ENCODE measurements at regions not wholly inside any gene's neighbourhood (a gene's known extent, or its start where the extent isn't known, plus 50 kb on each side); places are given as distances from the start of the nearest gene placed in this dataset.

DNA sequence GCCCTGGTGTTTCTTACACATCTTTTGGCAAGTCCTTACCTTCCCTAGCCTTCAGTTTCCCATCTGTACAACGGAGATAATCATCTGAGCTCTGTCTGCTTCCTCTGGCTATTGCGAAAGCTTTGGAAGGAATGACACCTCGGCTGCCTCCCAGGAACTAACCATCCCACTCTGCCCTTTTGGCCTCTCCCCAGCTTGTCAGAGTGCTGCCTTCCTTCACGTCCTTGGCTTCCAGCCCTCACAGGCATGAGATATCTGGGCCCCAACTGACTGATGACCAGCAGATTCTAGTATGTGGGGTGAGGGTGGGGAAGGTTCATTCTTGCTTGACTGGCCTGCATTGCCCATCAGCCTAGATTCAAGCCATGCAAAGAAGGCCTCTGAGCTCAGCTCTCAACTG, 253.1 kb upstream of the FGGY start:
- peak; percentile 52 to 92 for DNase-seq (ENCODE audit: low spot score in 2 of 2)
- WGBS, 2 donors, result 25 to 30% methylated on average over 4 of the region's 4 CpGs
- no peak for TF ChIP-seq POLR2A (IDR thresholded peaks at IDR 0.05)
- TF ChIP-seq, protein P1, sequence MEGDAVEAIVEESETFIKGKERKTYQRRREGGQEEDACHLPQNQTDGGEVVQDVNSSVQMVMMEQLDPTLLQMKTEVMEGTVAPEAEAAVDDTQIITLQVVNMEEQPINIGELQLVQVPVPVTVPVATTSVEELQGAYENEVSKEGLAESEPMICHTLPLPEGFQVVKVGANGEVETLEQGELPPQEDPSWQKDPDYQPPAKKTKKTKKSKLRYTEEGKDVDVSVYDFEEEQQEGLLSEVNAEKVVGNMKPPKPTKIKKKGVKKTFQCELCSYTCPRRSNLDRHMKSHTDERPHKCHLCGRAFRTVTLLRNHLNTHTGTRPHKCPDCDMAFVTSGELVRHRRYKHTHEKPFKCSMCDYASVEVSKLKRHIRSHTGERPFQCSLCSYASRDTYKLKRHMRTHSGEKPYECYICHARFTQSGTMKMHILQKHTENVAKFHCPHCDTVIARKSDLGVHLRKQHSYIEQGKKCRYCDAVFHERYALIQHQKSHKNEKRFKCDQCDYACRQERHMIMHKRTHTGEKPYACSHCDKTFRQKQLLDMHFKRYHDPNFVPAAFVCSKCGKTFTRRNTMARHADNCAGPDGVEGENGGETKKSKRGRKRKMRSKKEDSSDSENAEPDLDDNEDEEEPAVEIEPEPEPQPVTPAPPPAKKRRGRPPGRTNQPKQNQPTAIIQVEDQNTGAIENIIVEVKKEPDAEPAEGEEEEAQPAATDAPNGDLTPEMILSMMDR (IDR thresholded peaks at IDR 0.05), result no peak

DNA sequence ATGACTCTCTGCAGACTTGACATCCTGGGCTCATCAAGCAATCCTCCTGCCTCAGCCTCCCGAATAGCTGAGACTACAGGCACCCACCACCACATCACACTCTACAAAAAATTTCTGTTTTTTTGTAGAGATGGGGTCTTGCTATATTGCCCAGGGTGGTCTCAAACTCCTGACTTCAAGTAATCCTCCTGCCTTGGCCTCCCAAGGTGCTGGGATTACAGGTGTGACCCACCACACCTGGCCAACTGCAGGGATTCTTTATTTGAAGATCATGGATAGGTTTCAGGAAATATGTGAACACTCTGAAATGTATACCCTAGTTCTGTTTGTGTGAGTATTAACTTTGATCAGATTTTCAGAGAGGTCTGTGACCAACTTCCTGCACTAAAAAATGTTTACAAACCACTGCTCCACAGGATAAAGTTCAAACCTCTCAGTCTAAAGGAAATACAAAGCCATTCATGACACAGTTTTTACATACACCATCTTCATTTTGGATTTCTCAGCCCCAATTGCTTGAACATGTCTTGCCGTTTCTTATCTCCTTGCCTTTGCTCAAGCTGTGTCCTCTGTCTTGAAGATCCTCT, 252.3 kb upstream of the FGGY start:
- no peak for DNase-seq (ENCODE audit: low spot score in 2 of 2)
- WGBS, 2 donors, result 95 to 97% methylated on average over 2 of the region's 2 CpGs
- H3K4me3 ChIP-seq (ENCODE audit: low read depth, poor library complexity, severe bottlenecking), result no peak overlapping the region
- intact Hi-C loops (cut with DNase I; ENCODE audit: low total_unique reads), result no loop called here
- TF ChIP-seq POLR2A (IDR thresholded peaks at IDR 0.05), result no peak
- TF ChIP-seq, protein P1 (IDR thresholded peaks at IDR 0.05), result no peak

More for the DNA sequence above, 253.1 kb upstream of the FGGY start:
- intact Hi-C loops (cut with DNase I; ENCODE audit: low total_unique reads), result no loop called here
- no peak overlapping the region for H3K4me3 ChIP-seq (ENCODE audit: low read depth, poor library complexity, severe bottlenecking)

DNA sequence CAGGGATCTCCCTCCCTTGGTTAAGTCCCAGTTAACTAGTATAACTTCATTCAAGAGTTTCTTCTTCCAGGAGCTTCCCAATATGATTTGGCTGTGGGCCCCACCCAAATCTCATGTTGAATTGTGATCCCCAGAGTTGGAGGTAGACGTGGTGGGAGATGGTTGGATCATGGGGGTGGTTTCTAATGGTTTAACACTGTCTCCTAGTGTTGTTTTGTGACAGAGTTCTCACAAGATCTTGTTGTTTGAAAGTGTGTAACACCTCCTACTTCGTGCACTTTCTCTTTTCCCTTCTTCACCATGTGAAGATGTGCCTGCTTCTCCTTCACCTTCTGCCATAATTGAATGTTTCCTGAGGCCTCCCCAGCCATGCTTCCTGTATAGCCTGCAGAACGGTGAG, 251.8 kb upstream of the FGGY start:
- TF ChIP-seq, protein P1 (IDR thresholded peaks at IDR 0.05), result no peak
- TF ChIP-seq POLR2A (IDR thresholded peaks at IDR 0.05), result no peak
- no peak overlapping the region for H3K4me3 ChIP-seq (ENCODE audit: low read depth, poor library complexity, severe bottlenecking)
- DNase-seq (ENCODE audit: low spot score in 2 of 2), result no peak
- WGBS, 2 donors, result 71 to 91% methylated on average over 3 of the region's 3 CpGs
- intact Hi-C loops (cut with DNase I; ENCODE audit: low total_unique reads), result no loop called here

DNA sequence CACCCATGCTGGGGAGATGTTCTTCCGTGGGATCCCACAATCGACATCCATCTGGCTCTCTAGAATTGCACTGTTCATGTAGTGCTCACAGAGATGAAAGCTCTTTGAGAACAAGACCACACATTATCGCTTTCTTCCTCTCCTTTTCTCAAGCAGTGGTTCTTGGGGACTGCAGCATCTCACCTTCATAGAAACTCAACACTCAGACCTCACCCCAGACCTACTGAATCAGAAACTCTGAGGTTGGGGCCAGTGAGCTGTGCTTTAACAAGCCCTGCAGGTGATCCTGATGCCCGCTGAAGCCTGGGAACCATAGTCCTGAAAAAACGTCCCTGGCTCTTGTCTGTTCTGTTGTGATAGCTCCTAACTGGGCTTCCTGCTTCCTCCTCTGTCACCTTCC, 251.3 kb upstream of the FGGY start:
- 89 to 94% methylated on average over 5 of the region's 5 CpGs for whole genome bisulfite sequencing, 2 donors
- no peak overlapping the region for H3K4me3 ChIP-seq (ENCODE audit: low read depth, poor library complexity, severe bottlenecking)
- DNase-seq (ENCODE audit: low spot score in 2 of 2), result no peak
- intact Hi-C loops (cut with DNase I; ENCODE audit: low total_unique reads), result no loop called here
- no peak for TF ChIP-seq POLR2A (IDR thresholded peaks at IDR 0.05)
- TF ChIP-seq, protein P1 (IDR thresholded peaks at IDR 0.05), result no peak

DNA sequence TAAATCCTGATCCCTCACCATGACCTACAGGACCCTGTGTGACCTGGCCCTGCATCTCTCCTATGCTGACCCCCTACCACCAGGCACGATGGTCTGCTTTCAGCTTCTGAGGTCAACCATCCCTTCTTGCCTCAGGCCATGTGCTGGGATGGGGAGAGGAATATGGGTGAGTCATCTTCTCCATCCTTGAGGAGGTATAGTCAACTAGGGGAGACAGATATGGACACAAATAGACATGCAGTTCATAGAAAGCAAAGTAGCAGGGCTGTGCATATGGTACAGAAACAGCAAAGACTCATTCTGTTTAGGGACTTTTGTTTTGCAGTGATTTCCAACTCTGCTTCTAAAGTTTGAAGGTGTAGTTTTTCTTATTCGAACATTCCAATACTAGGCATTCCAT, 250.8 kb upstream of the FGGY start:
- no peak for DNase-seq (ENCODE audit: low spot score in 2 of 2)
- H3K4me3 ChIP-seq (ENCODE audit: low read depth, poor library complexity, severe bottlenecking), result no peak overlapping the region
- intact Hi-C loops (cut with DNase I; ENCODE audit: low total_unique reads), result no loop called here
- WGBS, 2 donors, result 76 to 85% methylated on average over 2 of the region's 2 CpGs
- no peak for TF ChIP-seq POLR2A (IDR thresholded peaks at IDR 0.05)

DNA sequence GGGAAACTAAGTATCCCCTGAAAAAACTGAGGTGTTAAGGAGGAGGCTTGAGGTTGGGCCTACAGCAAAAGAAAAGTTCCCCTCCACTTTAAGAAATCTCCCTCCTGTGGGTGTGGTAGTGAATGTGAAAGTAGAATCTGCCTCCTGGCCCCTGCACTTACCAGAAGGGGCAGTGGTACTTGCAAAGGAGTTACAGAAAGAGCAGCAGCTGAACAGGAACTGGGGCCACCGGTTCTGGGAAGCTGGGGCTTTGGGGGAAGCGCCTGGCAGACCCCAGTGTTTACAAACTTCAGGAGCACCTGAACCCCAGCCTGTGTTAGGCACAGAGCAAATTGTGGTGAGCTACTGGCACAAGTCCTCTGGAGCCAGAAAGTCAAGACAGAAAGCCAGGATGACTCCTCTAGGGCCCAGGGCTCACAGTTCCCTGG, 250.2 kb upstream of the FGGY start:
- H3K4me3 ChIP-seq (ENCODE audit: low read depth, poor library complexity, severe bottlenecking), result no peak overlapping the region
- no peak for DNase-seq (ENCODE audit: low spot score in 2 of 2)
- intact Hi-C loops (cut with DNase I; ENCODE audit: low total_unique reads), result no loop called here
- WGBS, 2 donors, result 25 to 51% methylated on average over 2 of the region's 2 CpGs
- no peak for TF ChIP-seq POLR2A (IDR thresholded peaks at IDR 0.05)
- TF ChIP-seq, protein P1 (IDR thresholded peaks at IDR 0.05), result no peak

All from lower leg skin (tissue), 4 donors.